ENCODE measurements at regions not wholly inside any gene's neighbourhood (a gene's known extent, or its start where the extent isn't known, plus 50 kb on each side); places are given as distances from the start of the nearest gene placed in this dataset.
A peak's percentile ranks its signal among the peaks of the same experiment; 100 is the strongest.
"Not testable (repeated sequence)": the region's sequence is repeated elsewhere in the genome, so short reads cannot be mapped to it uniquely, and the experiment has no call there.

GRCh38 chr22:26769663-26770062 is 112.3 kb downstream of the MIAT start:
- peak; percentile 73 for ATAC-seq
- no peak for DNase-seq

GRCh38 chr22:26770624-26771023 is 113.2 kb downstream of the MIAT start:
- no peak for DNase-seq
- no peak for ATAC-seq

DNA sequence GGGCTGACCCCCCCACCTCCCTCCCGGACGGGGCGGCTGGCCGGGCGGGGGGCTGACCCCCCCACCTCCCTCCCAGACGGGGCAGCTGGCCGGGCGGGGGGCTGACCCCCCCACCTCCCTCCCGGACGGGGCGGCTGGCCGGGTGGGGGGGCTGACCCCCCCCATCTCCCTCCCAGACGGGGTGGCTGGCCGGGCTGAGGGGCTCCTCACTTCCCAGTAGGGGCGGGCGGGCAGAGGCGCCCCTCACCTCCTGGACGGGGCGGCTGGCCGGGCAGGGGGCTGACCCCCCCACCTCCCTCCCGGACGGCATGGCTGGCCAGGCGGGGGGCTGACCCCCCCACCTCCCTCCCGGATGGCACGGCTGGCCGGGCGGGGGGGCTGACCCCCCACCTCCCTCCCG is 115.7 kb downstream of the MIAT start:
- ATAC-seq, result not testable (repeated sequence)

GRCh38 chr22:26775394-26775793 is 118.0 kb downstream of the MIAT start:
- DNase-seq (no peak), ATAC-seq (no peak)

More for the DNA sequence above, 115.7 kb downstream of the MIAT start:
- DNase-seq, result not testable (repeated sequence)

- ATAC-seq, result no peak
- DNase-seq, result no peak
These were observed 119.9 kb downstream of the MIAT start for GRCh38 chr22:26777156-26777801.

DNA sequence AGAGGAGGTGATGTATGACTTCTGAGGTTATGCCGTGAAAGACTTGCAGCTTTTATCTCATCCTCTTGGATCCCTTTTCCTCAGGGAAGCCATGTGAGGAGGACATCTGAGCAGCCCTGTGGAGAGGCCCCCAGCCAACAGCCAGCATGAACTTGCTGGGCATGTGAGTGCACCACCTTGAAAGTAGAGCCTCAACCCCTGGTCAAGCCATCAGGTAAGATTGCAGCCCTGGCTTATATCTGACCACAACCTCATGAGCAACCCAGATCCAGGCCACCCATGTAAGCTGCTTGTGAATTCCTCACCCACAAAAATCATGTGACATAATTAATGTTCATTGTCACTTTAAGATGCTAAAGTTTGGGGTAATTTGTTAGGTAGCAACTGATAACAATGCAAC is 121.0 kb downstream of the MIAT start:
- DNase-seq (no peak), ATAC-seq (no peak)

DNA sequence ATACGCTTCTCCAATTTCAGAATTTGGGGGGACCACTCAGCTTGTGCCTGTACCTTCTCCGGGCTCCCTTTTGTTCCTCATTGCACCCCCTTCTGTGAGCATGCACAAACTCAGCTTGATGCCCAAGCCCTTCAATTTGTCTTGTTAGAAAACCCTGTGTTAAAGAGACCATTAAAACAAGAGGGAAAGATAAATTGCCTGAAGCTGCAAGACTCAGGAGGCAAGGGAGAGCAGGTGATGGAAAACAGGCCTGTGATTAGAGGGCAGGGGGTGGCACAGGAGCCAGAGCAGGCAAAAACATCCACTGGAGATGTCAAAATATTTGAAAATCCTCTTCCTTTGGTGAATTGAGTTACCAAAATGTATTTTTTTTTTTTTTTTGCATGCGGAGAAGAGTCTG is 121.7 kb downstream of the MIAT start:
- no peak for ATAC-seq
- no peak for DNase-seq

- DNase-seq (no peak), ATAC-seq (no peak)
These were observed 122.5 kb downstream of the MIAT start for GRCh38 chr22:26779929-26780328.

GRCh38 chr22:26780521-26780920 is 123.1 kb downstream of the MIAT start:
- DNase-seq, result no peak
- no peak for ATAC-seq

DNA sequence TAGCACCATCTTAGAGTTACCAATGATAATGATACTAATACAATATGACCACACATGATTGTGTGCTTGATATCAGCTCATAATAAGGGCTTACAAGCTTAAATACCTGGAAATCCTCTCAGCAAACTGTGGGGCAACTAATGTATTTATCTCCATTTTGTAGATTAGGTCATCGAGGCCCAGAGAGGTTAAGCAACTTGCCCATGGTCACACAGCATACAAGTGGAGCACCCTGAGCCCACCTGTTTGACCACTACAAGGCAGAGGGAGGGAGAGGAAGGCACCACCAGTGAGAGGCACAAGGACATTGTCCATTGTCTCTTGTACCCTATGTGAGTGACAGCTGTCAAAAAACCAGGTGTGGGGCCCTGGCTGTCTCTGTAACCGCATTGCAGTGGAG is 123.7 kb downstream of the MIAT start:
- no peak for DNase-seq
- no peak for ATAC-seq

DNA sequence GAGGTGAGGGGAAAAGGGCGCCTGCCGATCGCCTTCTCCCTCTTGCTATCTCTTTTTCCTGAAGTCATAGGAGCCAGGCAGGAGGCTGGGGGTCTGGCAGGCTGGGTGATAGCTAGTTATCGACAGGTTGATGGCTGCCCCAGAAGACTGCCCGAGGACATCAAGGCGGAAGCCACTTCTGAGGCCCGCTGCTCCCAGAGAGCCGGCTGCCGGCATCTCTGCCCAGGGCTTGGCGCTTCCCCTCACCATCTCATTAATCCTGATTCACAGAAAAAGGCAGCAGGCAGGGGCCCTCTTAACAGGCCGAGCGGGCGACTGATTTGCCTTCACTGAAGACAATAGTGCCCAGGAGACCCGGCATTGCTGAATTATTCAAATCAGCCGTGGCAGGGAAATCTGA is 124.2 kb downstream of the MIAT start:
- DNase-seq (no peak), ATAC-seq (no peak)

DNA sequence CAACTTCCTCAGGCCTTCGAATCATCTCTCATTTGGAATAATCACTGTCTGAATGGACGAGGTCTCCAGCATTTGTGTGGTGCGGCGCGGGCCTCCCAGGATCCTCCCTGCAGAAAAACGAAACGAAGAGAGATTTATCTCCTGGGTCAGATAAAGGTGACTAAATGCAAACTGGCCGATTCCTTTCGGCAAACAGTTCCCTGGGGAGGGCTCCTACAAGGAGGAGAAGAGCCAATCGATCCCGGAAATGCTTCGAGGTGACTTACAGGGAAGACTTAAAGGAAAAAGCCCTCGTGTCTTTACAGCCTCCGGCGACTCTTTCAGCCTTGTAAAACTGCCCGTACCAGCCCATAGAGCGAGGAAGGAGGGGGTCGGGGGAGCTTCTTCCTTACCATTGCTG is 126.5 kb downstream of the MIAT start:
- ATAC-seq (no peak), DNase-seq (no peak)

GRCh38 chr22:26784772-26785171 is 127.4 kb downstream of the MIAT start:
- ATAC-seq (no peak), DNase-seq (no peak)

DNA sequence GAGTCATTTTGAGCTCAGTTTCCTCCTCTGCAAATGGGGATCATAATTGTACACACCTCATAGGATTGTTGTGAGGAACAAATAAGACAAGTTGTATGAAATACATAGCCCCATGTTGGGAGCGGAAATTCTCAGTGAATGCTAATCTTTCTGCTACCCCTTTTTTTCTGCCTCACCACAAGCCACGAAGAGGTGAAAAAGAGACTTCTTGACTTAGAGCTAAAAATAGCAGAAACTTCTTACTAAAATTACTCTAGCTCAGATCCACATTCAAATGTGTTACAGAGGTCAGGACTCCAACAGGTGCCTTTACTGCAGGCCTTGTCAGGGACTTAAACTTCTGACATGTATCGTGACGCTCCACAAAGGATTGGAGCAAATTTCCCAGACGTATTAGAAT is 128.5 kb downstream of the MIAT start:
- no peak for ATAC-seq
- DNase-seq, result no peak

DNA sequence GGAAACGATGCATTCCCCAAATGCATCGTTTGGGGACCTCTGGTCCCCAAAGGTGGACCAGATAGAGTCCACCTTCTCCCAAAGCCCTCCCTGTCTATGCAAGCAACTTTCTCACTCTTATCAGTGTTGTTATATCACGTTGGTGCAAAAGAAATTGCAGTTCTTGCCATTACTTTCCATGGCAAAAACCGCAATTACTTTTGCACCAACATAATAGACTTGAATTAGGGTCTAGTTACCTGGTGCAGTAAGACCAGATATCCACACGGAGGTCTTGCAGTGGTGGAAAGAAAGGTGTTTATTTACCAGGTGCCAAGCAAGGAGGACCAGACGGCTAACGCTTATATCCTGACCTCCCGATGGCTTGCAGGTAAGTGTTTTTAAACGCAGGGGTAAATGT is 129.0 kb downstream of the MIAT start:
- DNase-seq (no peak), ATAC-seq (no peak)

GRCh38 chr22:26789951-26790350 is 132.6 kb downstream of the MIAT start:
- ATAC-seq, result no peak

GRCh38 chr22:26792522-26792921 is 135.1 kb downstream of the MIAT start:
- no peak for ATAC-seq
- no peak for DNase-seq

More at GRCh38 chr22:26789951-26790350, 132.6 kb downstream of the MIAT start:
- DNase-seq, result no peak

- no peak for ATAC-seq
- DNase-seq, result no peak
These were observed 139.4 kb downstream of the MIAT start for GRCh38 chr22:26796785-26797184.

DNA sequence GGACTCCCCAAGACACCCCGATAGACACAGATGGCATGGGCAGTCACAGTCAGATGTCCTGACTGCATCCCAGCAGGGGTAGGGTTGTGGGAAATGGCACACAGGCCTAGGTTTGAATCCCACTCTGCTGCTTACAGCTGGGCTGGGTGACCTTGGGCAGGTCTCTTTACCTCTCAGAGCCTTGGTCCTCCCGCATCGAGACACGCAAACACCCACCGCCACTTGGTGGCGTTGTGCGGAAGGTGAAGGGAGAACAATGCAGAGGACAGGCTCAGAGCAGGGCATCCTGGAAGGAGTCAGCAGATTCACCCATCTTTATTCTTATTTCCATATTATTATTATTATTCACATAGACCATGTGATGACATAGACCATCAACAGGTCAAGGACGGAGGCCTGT is 140.5 kb downstream of the MIAT start:
- DNase-seq (no peak), ATAC-seq (no peak)

DNA sequence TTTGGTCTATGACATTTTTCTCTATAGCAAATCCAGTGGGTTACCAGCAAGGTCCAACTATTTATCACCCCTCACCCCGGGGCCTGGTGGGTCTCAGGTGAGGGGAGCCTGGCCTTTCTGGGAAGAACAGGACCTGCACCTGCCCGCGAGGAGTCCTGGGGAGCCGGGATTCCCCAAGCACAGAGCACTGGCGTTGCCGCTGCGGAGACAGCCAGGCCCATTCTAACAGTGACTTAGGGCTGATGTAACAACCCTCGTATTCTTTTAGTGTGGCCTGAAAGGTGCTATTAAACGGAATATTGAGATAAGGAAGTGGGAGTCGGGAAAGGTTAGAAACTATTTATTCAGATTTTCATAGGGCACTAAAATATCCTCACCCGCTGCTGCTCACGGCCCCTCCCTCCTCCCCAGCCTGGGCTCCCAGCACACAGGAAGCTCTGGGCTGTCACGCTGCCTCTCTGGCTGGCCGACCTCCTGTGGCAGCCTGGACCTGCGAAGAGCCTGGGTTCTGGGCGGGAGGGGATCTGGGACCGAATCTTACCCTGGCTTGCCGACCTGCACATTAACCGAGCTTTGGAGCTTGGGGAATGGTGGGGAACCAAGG is 141.2 kb downstream of the MIAT start:
- ATAC-seq (no peak), DNase-seq (no peak)

GRCh38 chr22:26800858-26801257 is 143.5 kb downstream of the MIAT start:
- DNase-seq (no peak), ATAC-seq (no peak)

DNA sequence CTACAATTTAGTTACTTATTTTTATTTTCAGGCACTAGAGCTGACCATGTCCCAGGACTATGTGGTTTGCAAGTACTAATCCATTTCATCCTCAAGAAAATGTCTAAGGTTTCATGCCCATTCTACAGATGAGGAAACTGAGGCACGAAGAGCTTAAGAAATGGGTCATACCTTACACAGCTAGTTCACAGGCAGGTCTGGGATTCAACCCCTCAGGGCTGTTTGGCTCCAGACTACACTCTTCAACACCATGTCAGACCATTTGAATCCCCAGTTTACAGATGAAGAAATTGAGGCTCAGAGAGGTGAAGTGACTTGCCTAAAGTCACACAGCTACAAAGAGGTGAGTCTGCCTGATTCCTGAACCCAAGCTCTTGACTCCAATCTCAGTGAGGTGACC is 144.1 kb downstream of the MIAT start:
- ATAC-seq, result no peak
- no peak for DNase-seq

GRCh38 chr22:26804315-26804714 is 146.9 kb downstream of the MIAT start:
- no peak for DNase-seq
- ATAC-seq, result no peak

DNA sequence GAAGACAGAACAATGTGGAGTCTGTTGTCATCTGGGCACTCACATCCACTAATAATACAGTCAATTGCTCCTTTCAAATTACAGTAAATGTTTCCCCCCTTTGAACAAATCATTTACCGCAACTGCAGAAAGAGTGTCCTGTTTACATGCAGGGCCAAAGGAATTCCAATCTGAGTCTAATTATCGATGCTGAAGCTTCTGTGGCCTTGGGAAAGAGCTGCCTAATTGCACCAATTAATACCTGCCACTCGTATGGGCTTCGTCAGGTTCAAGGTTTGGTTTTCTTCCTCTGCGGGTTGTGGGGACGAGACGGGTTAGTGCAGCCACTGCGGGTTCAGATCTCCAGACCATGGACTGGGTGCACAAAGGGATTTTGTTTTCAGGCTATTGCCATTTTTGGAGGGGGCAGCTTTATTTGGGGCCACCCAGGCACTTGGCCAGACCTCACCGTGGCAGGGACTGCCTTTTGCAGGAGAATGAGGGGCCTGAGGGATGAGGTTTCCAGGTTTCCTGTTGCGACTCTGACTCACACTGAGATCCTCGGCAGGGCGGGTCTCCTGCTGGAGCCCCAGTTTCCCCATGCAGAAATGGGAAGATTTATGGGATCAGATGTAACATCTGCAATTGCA is 147.6 kb downstream of the MIAT start:
- ATAC-seq, result no peak
- no peak for DNase-seq
